ENCODE measurements at regions not wholly inside any gene's neighbourhood (a gene's known extent, or its start where the extent isn't known, plus 50 kb on each side); places are given as distances from the start of the nearest gene placed in this dataset.
"Not testable (repeated sequence)": the region's sequence is repeated elsewhere in the genome, so short reads cannot be mapped to it uniquely, and the experiment has no call there.

DNA sequence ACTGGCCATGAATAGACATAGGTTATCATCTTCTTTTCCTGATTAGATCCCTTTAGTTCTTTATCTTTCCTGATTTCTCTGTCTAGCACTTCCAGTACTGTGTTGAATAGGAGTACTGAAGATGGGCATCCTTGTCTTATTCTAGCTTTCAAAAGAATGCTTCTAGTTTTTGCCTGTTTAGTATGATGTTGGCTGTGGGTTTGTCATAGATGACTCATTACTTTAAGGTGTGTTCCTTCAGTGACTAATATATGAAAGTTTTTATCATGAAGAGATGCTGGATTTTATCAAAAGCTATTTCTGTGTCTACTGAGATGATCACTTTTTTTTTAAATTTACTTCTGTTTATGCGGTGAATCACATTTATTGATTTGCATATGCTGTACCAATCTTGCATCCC is 832.3 kb downstream of the PCDH11X start:
- TF ChIP-seq, protein P1, sequence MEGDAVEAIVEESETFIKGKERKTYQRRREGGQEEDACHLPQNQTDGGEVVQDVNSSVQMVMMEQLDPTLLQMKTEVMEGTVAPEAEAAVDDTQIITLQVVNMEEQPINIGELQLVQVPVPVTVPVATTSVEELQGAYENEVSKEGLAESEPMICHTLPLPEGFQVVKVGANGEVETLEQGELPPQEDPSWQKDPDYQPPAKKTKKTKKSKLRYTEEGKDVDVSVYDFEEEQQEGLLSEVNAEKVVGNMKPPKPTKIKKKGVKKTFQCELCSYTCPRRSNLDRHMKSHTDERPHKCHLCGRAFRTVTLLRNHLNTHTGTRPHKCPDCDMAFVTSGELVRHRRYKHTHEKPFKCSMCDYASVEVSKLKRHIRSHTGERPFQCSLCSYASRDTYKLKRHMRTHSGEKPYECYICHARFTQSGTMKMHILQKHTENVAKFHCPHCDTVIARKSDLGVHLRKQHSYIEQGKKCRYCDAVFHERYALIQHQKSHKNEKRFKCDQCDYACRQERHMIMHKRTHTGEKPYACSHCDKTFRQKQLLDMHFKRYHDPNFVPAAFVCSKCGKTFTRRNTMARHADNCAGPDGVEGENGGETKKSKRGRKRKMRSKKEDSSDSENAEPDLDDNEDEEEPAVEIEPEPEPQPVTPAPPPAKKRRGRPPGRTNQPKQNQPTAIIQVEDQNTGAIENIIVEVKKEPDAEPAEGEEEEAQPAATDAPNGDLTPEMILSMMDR (IDR thresholded peaks at IDR 0.05), result not testable (repeated sequence)
- TF ChIP-seq POLR2A (IDR thresholded peaks at IDR 0.05), result not testable (repeated sequence)
